ENCODE measurements at regions not wholly inside any gene's neighbourhood (a gene's known extent, or its start where the extent isn't known, plus 50 kb on each side); places are given as distances from the start of the nearest gene placed in this dataset.

GRCh38 chr2:64250063-64250462 is 105.8 kb upstream of the PELI1 start:
- Histone ChIP-seq H3K9ac (ENCODE audit: low read length) (no peak overlapping the region), H4K20me1 (ENCODE audit: control insufficient read depth, insufficient read depth, low read length, poor library complexity, severe bottlenecking) (no peaks in the 10 kb centered on the region), H3K9me3 (ENCODE audit: control extremely low read depth in 1 of 3, control insufficient read depth in 2 of 3, insufficient read depth in 1 of 3, low read length in 2 of 3) (no peaks in the 10 kb centered on the region), H3K27ac (ENCODE audit: low read length in 2 of 2) (no peak overlapping the region), H3K4me1 (ENCODE audit: control insufficient read depth in 2 of 2, insufficient read depth in 2 of 2, low read length in 2 of 2) (no peaks in the 10 kb centered on the region), H3K27me3 (replicated peaks in 1 of 4; ENCODE audit: control extremely low read depth in 1 of 4, control insufficient read depth in 3 of 4, insufficient read depth in 4 of 4, low read length in 3 of 4) (no peaks in the 10 kb centered on the region), H3K36me3 (replicated peaks in 1 of 2; ENCODE audit: control extremely low read depth in 1 of 2, control insufficient read depth in 1 of 2, extremely low read depth in 1 of 2, insufficient read depth in 2 of 2, low read length in 1 of 2) (no peaks in the 10 kb centered on the region), H3K79me2 (ENCODE audit: control insufficient read depth, insufficient read depth, low read length) (no peaks in the 10 kb centered on the region), H3K4me2 (replicated peaks; ENCODE audit: low read depth, low read length, poor library complexity, severe bottlenecking) (no peak overlapping the region), H2AFZ (ENCODE audit: insufficient read depth, low read depth, low read length, poor library complexity, severe bottlenecking) (no peak overlapping the region), H3K4me3 (ENCODE audit: control extremely low read depth in 1 of 5, extremely low read depth in 1 of 5, insufficient read depth in 1 of 5, low read depth in 2 of 5, low read length in 4 of 5) (no peak overlapping the region)
- TF ChIP-seq EZH2 (IDR thresholded peaks at IDR 0.05; ENCODE audit: borderline replicate concordance, insufficient read depth, low read depth, low read length, poor library complexity, severe bottlenecking) = no peak
- TF ChIP-seq, protein P1, sequence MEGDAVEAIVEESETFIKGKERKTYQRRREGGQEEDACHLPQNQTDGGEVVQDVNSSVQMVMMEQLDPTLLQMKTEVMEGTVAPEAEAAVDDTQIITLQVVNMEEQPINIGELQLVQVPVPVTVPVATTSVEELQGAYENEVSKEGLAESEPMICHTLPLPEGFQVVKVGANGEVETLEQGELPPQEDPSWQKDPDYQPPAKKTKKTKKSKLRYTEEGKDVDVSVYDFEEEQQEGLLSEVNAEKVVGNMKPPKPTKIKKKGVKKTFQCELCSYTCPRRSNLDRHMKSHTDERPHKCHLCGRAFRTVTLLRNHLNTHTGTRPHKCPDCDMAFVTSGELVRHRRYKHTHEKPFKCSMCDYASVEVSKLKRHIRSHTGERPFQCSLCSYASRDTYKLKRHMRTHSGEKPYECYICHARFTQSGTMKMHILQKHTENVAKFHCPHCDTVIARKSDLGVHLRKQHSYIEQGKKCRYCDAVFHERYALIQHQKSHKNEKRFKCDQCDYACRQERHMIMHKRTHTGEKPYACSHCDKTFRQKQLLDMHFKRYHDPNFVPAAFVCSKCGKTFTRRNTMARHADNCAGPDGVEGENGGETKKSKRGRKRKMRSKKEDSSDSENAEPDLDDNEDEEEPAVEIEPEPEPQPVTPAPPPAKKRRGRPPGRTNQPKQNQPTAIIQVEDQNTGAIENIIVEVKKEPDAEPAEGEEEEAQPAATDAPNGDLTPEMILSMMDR (IDR thresholded peaks at IDR 0.05) = no peak
- Mint-ChIP-seq H3K27ac (no peak overlapping the region), H3K4me3 (no peak overlapping the region), H3K4me1 (no peaks in the 10 kb centered on the region), H3K9me3 (ENCODE audit: insufficient read depth) (no peaks in the 10 kb centered on the region), H3K27me3 (no peaks in the 10 kb centered on the region)
- CTCF ChIA-PET = interaction anchor here (0.9 kb wide), 1 partner anchor 200 kb away, joined by 3 read pairs; no protein-coding TSS in a partner anchor
- POLR2A ChIA-PET = no interaction called here
- ATAC-seq (ENCODE audit: low read depth) = no peak
- WGBS (ENCODE audit: insufficient coverage) = 90% methylated on average over 2 of the region's 2 CpGs
- DNase-seq = no peak
- intact Hi-C loops (cut with micrococcal nuclease) = no loop called here

- Histone ChIP-seq H3K4me1 (ENCODE audit: control insufficient read depth in 2 of 2, insufficient read depth in 2 of 2, low read length in 2 of 2) (no peaks in the 10 kb centered on the region), H3K9me3 (ENCODE audit: control extremely low read depth in 1 of 3, control insufficient read depth in 2 of 3, insufficient read depth in 1 of 3, low read length in 2 of 3) (no peaks in the 10 kb centered on the region), H3K4me3 (ENCODE audit: control extremely low read depth in 1 of 5, extremely low read depth in 1 of 5, insufficient read depth in 1 of 5, low read depth in 2 of 5, low read length in 4 of 5) (no peak overlapping the region), H3K27me3 (replicated peaks in 1 of 4; ENCODE audit: control extremely low read depth in 1 of 4, control insufficient read depth in 3 of 4, insufficient read depth in 4 of 4, low read length in 3 of 4) (no peaks in the 10 kb centered on the region), H3K27ac (ENCODE audit: low read length in 2 of 2) (no peak overlapping the region), H3K79me2 (ENCODE audit: control insufficient read depth, insufficient read depth, low read length) (no peaks in the 10 kb centered on the region), H2AFZ (ENCODE audit: insufficient read depth, low read depth, low read length, poor library complexity, severe bottlenecking) (no peak overlapping the region), H4K20me1 (ENCODE audit: control insufficient read depth, insufficient read depth, low read length, poor library complexity, severe bottlenecking) (no peaks in the 10 kb centered on the region), H3K4me2 (replicated peaks; ENCODE audit: low read depth, low read length, poor library complexity, severe bottlenecking) (no peak overlapping the region), H3K9ac (ENCODE audit: low read length) (no peak overlapping the region), H3K36me3 (replicated peaks in 1 of 2; ENCODE audit: control extremely low read depth in 1 of 2, control insufficient read depth in 1 of 2, extremely low read depth in 1 of 2, insufficient read depth in 2 of 2, low read length in 1 of 2) (no peaks in the 10 kb centered on the region)
- ATAC-seq (ENCODE audit: low read depth) (no peak), DNase-seq (no peak)
- WGBS (ENCODE audit: insufficient coverage) = no CpG with 5 or more reads among the region's 7 CpGs
- TF ChIP-seq, protein P1 (IDR thresholded peaks at IDR 0.05) = no peak
- TF ChIP-seq EZH2 (IDR thresholded peaks at IDR 0.05; ENCODE audit: borderline replicate concordance, insufficient read depth, low read depth, low read length, poor library complexity, severe bottlenecking) = no peak
- Mint-ChIP-seq H3K4me1 (no peaks in the 10 kb centered on the region), H3K27ac (no peak overlapping the region), H3K9me3 (ENCODE audit: insufficient read depth) (no peaks in the 10 kb centered on the region), H3K4me3 (no peak overlapping the region), H3K27me3 (no peaks in the 10 kb centered on the region)
- intact Hi-C loops (cut with micrococcal nuclease) = loop anchor here (1.0 kb wide), 1 partner anchor 8 kb away; no protein-coding TSS in a partner anchor
- CTCF ChIA-PET = interaction anchor here (0.6 to 0.9 kb wide), 2 partner anchors 13 to 201 kb away, joined by 3 read pairs; no protein-coding TSS in a partner anchor
- POLR2A ChIA-PET = no interaction called here
These were observed 106.7 kb upstream of the PELI1 start for GRCh38 chr2:64250751-64251423.

All from B cell (primary cell).